Stimulated activated CD4-positive, alpha-beta T cell treated with anti-CD3 and anti-CD28 coated beads, Interleukin-12 subunit alpha, Interleukin-12 subunit beta, amount 100 ng/mL, for 48 hours (primary cell): ENCODE measurements at regions not wholly inside any gene's neighbourhood (a gene's known extent, or its start where the extent isn't known, plus 50 kb on each side); places are given as distances from the start of the nearest gene placed in this dataset.
"Not testable (repeated sequence)": the region's sequence is repeated elsewhere in the genome, so short reads cannot be mapped to it uniquely, and the experiment has no call there.

Source experiments
- DNase-seq, 3 donors: peaks; one replicate each; pipeline ENCODE4 v3.0.0-alpha.2; 2020; ENCODE audit warnings: low read depth in 2 of 3, low spot score in 1 of 3

- no peak for DNase-seq
Measured at GRCh38 chr5:174614500-174615135, 109.8 kb upstream of the MSX2 start.

DNA sequence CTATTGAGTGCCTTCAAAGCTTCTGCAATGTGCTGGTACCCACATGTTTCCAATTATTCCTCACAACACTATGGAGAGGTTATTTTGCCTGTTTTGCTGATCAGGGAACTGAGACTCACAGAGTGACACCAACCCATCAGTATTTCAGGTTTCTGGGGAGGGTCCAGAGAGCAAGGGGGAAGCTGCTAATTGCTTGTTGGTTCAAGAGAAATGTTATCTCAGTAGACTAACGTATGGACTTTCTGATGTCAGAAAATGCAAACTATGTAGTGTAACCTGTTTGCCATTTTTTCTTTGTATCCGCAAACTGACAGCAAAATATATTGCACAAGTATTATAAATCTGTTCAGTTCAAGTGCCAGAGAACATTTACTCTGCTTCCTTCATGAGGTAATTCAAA is 108.3 kb upstream of the MSX2 start:
- DNase-seq = no peak

GRCh38 chr5:174617285-174617684 is 107.1 kb upstream of the MSX2 start:
- no peak for DNase-seq

DNA sequence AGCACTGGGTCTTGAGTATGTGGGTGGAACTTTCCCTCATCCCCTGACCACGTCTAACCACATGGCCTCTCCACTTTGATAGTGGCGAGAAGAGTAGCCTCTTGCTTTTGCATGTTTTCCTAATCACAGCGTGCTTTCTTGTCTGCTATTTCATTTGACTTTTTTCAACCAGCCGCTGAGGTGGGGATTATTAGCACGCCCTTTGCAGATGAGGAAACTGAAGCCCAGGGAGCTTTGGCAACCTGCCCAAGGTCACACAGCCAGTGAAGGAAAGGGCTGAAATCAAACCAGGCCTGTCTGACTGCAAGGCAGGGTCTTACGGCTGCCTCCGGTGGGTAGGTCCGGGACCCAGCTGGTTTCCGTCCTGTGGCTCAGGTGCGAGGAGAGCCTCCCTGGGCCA is 106.5 kb upstream of the MSX2 start:
- DNase-seq = no peak

GRCh38 chr5:174618589-174618988 is 105.8 kb upstream of the MSX2 start:
- DNase-seq = no peak

GRCh38 chr5:174622067-174622466 is 102.3 kb upstream of the MSX2 start:
- DNase-seq = no peak

DNA sequence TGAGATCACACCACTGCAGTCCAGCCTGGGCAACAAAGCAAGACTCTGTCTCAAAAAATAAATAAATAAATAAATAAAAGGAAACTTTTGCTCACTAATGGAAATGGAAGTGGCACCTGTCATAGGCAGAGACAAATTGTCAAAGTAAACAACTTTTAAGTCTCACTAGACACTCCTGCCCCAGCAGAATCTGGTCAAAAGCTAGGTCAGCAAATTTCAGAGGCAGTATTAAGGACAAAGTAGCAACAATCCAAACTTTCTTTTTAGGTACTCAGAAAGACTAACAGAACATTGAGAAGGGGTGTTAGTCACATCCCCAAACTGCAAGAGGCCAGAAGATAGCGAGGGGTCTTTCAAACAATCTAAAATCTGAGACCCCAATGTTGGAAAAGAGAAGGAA is 101.4 kb upstream of the MSX2 start:
- DNase-seq = no peak

DNA sequence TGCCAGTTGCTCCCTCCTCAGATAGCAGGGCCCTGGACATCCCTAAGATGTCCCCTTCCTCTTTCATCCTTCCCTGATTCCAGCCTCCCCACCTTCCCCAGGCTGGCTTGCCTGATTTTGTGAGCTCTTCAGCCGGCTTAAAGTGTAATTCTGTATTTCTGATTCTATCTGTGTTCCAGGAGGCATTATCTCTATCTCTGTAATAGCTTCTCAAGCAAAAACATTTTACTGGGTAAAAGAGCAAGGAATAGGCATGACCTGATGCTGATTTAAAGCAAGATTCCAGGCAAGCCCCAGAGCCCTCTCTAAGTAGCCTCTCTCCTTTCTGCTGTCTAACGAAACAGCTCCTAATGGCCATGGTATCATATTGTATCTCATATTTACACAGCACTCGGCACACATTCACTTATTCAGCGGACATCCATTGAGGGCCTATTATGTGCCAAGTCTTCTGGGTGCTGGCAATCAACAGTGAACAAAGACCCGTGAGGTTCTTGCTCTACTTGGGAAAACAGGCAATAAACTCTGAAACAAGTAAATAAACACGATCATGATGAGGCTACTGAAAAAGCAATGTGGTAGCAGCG is 100.9 kb upstream of the MSX2 start:
- no peak for DNase-seq

DNA sequence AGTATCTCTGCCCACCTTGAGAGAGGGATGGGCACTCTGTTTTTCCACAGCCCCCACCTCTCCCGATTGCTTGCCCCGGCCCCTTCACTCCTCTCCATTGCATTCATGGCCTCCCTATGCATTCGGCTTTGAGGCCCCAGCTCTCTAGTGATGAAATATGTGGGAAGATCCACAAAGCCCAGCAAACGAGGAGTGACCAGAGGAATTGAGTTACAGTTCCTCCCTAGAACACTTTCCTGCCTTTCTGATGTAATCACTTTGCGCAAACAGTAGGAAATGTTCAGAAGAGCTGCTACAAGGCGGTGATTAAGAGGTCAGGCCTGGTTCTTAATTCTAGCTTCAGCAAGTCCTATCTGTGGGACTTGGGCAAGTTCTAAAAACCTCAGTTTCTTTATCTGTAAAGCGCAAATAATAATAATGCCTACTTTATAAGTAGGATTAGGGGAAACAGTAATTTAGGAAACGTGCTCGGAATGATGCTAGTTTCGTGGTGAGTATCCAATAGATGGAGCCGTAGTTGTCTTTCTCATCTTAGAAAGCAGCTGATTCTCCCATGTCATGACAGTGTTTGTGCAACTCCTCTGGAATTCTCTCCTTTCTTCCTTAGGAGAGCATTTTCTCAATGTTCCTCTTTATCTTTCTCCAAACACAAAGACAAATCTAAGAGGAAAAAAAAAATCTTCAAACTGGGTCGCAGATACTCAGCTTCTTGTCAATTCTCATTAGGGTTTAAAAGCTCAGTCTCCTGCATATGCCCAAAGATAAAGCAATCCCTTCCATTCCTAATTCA is 99.5 kb upstream of the MSX2 start:
- no peak for DNase-seq

- DNase-seq = no peak
Measured at GRCh38 chr5:174625591-174626350, 98.6 kb upstream of the MSX2 start.

GRCh38 chr5:174626369-174626920 is 97.9 kb upstream of the MSX2 start:
- no peak for DNase-seq

DNA sequence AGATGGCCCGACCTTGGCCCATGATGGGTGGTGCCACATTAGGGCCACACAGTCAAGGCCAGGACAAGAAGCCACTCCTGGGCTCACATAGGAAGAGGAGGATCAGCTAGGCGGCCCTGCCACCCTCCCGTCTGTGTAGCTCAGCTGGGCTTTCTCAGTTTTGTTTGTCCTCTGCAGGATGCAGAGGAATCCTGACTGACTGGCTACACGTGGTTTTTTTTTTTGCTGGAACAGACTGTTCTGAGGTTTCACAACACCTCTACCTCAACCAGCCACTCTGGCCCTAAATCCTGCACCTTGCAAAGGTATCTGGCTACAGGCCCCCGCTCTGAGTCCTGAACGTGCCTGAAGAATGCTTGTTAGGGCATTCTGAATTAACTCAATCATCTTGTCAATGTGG is 88.3 kb upstream of the MSX2 start:
- DNase-seq = no peak

DNA sequence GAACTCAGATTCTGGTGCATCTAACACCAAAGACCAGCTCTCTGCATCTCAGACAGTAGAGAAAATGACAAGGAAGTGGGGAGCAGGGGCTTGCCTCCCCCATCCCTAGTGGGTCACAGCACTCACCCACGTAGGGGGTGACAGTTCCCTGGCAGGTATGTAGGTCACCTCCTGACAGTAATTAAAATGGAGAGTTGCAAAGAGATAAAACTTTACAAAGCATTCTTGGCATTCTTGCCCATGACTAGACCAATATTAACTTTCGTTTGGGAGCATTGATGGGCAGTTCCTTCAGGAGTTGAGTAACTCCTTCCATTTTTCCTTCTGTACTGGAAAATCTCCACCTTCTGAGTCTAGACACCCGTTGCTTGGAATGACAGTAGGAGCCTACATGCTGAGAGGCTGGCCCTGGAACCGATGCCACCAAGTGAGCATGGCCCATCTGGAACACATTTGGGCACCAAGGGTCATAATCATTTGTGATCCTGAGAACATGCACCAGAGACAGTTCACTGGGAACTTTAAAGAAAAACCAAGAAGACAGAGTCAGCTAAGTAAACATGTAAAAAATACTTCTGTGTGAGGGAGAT is 81.5 kb upstream of the MSX2 start:
- no peak for DNase-seq

GRCh38 chr5:174644436-174644835 is 79.9 kb upstream of the MSX2 start:
- no peak for DNase-seq

GRCh38 chr5:174644923-174645322 is 79.5 kb upstream of the MSX2 start:
- no peak for DNase-seq

DNA sequence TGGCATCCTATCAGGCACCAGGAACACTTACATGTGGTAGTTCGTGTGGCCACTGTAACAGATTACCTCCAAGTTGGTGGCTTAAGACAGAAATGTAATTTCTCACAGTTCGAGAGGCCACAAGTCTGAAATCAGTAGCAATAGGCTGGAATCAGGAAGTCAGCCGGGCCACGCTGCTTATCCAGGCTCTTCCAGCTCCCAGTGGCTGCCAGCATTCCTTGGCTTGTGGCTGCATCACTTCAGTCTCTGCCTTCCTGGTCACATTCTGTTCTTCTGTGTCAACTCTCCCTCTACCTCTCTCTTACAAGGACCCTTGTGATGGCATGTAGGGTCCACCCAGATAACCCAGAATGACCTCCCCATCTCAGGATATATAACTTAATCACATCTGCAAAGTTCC is 78.7 kb upstream of the MSX2 start:
- no peak for DNase-seq

GRCh38 chr5:174648618-174649017 is 75.8 kb upstream of the MSX2 start:
- not testable (repeated sequence) for DNase-seq

DNA sequence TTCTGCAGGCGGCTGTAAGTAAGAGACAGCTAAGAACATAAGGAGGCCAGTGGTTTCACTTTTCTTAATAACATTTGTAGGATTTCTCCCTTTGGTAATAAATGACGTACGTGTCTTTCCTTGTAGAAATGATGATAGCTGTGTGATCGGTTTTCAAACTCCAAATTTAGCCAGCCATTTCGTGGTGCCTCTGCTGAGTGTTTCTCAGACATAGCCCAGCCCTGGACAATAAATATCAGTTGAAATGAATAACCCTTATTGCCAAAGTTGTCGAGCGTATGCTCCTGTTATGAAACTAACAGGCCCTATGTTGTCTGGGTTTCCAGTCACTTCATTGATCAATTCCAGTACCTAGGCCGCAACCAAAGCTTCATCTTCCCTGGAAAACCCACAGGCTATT is 75.0 kb upstream of the MSX2 start:
- no peak for DNase-seq

DNA sequence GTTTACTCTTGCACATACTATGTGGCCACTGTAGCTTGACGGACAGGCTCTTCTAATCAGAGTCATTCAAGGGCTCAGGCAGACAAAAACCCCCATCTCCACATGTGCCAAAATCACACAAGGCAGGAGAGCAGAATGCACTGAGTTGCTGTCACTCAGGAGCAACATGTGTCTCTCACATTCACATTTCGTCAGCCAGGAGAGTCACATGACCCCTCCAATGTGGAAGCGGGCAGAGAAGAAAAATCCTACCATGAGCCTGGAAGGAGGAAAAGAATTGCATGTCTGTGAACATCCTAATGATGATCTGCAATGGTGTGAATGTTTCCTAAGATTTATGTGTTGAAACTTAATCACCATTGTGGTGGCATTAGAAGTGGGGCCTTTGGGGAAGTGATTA is 69.9 kb upstream of the MSX2 start:
- no peak for DNase-seq

GRCh38 chr5:174655351-174655750 is 69.0 kb upstream of the MSX2 start:
- no peak for DNase-seq

DNA sequence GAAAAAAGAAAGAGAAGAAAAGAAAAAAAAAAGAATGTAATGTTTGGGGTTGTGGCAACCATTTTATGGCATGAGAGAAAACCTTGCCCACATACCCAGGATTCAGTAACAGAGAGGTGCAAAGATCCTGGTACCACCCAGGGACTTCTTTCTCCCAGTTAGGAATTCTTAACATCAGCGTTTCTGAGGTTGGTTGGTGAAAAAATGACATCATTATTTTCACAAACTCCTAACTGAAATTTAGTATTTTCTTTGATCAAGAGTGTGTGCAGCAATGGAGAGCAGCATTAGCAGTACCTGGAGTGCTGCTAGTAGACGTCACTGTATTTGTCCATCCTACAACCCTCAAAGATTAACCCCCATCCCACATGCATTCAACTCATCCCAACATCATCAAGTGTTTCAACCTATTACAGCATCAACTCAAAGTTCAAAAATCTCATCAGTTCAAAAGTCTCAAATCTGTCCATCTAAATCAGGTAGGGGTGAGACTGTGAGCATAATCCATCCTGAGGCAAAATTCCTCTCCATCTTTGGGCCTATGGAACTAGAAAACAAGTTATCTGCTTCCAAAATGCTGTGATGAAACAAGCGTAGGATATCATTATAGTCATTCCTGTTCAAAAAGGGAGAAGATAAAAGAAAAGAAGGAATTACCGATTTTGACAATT is 60.1 kb upstream of the MSX2 start:
- no peak for DNase-seq
